ENCODE measurements at regions not wholly inside any gene's neighbourhood (a gene's known extent, or its start where the extent isn't known, plus 50 kb on each side); places are given as distances from the start of the nearest gene placed in this dataset.
"Not testable (repeated sequence)": the region's sequence is repeated elsewhere in the genome, so short reads cannot be mapped to it uniquely, and the experiment has no call there.

- no peak for DNase-seq
Observed at GRCh38 chr4:65265526-65265925, 404.8 kb downstream of the EPHA5 start.

- no peak for DNase-seq
Observed at GRCh38 chr4:65259296-65259695, 411.0 kb downstream of the EPHA5 start.

- DNase-seq = no peak
Observed at GRCh38 chr4:65250916-65251315, 419.4 kb downstream of the EPHA5 start.

GRCh38 chr4:65249111-65249510 lies 421.2 kb downstream of the EPHA5 start:
- no peak for DNase-seq

- DNase-seq = no peak
Observed at GRCh38 chr4:65242156-65242846, 428.0 kb downstream of the EPHA5 start.

GRCh38 chr4:65241257-65241997 lies 428.9 kb downstream of the EPHA5 start:
- DNase-seq = no peak

GRCh38 chr4:65234061-65234460 lies 436.2 kb downstream of the EPHA5 start:
- DNase-seq = no peak

GRCh38 chr4:65227628-65228027 lies 442.7 kb downstream of the EPHA5 start:
- no peak for DNase-seq

GRCh38 chr4:65223601-65224000 lies 446.7 kb downstream of the EPHA5 start:
- no peak for DNase-seq

GRCh38 chr4:65223074-65223473 lies 447.2 kb downstream of the EPHA5 start:
- not testable (repeated sequence) for DNase-seq

GRCh38 chr4:65217179-65217578 lies 453.1 kb downstream of the EPHA5 start:
- DNase-seq = no peak

GRCh38 chr4:65202853-65203236 lies 467.4 kb downstream of the EPHA5 start:
- DNase-seq = no peak

- no peak for DNase-seq
Observed at GRCh38 chr4:65202165-65202852, 468.0 kb downstream of the EPHA5 start.

GRCh38 chr4:65195666-65196065 lies 474.6 kb downstream of the EPHA5 start:
- DNase-seq = no peak

- DNase-seq = no peak
Observed at GRCh38 chr4:65195002-65195401, 475.3 kb downstream of the EPHA5 start.

GRCh38 chr4:65193985-65194384 lies 476.3 kb downstream of the EPHA5 start:
- DNase-seq = no peak

GRCh38 chr4:65190780-65191179 lies 479.5 kb downstream of the EPHA5 start:
- no peak for DNase-seq

- DNase-seq = no peak
Observed at GRCh38 chr4:65175585-65175984, 494.7 kb downstream of the EPHA5 start.

- no peak for DNase-seq
Observed at GRCh38 chr4:65170768-65171514, 499.3 kb downstream of the EPHA5 start.

GRCh38 chr4:65167719-65168118 lies 502.6 kb downstream of the EPHA5 start:
- DNase-seq = no peak

- no peak for DNase-seq
Observed at GRCh38 chr4:65152205-65152604, 518.1 kb downstream of the EPHA5 start.

- no peak for DNase-seq
Observed at GRCh38 chr4:65139998-65140397, 530.3 kb downstream of the EPHA5 start.

GRCh38 chr4:65126200-65126599 lies 544.1 kb downstream of the EPHA5 start:
- DNase-seq = no peak
